ENCODE measurements at regions not wholly inside any gene's neighbourhood (a gene's known extent, or its start where the extent isn't known, plus 50 kb on each side); places are given as distances from the start of the nearest gene placed in this dataset.

DNA sequence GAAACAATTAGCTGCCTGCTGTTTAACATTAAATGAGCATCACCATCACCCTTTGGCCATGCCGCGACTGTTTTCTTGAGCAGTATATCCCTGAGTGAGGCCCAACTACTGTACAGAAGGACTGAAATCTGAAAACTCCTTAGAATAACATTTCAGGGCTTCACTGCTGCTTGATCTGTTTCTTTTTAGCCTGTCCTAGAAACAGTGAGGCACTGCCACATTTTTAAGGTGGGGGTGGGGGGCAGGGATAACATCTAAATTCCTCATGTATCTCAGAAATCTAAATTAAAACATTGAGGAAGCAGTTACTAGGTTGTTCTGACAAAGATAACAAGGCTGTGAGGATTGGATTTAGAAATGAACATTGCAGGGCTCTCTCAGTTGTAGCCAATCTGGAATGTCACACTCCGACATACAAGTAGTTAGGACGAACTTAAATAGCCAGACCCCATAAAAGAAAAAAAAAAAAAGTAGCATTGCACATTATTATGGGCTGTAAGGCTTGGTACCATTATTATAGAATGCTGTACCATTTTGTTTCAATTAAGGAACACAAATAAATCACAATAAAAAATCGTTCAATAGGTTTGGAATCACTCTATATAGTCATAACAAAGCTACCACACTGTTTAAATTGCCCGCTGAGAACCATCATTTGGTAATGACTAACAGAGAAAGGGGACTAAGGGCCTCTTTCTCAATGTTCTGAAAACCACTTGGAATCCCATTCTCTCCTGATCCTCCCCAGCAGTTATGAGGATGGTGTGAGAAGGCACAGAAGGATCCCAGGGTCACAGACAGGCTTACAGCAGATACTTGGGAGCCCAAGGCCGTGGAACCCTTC, 256.1 kb downstream of the INHBA start:
- TF ChIP-seq POLR2A (IDR thresholded peaks at IDR 0.05) (no peak), POLR2AphosphoS5 (IDR thresholded peaks at IDR 0.05) (no peak), CTCF (IDR thresholded peaks at IDR 0.05 in 8 of 11, conservative IDR thresholded peaks at IDR 0.05 in 3 of 11) (no peak)
